NAMALWA (cell line): ENCODE measurements at regions not wholly inside any gene's neighbourhood (a gene's known extent, or its start where the extent isn't known, plus 50 kb on each side); places are given as distances from the start of the nearest gene placed in this dataset.
A peak's percentile ranks its signal among the peaks of the same experiment; 100 is the strongest.
"Not testable (repeated sequence)": the region's sequence is repeated elsewhere in the genome, so short reads cannot be mapped to it uniquely, and the experiment has no call there.

ENCODE experiments used
- DNase-seq: peaks from one replicate; pipeline ENCODE4 v3.0.0-alpha.2; 2015; ENCODE audit warnings: low spot score

GRCh38 chr15:62323353-62323890 lies 158.3 kb upstream of the C2CD4B start:
- no peak for DNase-seq

GRCh38 chr15:62324382-62324781 lies 159.3 kb upstream of the C2CD4B start:
- no peak for DNase-seq

GRCh38 chr15:62325597-62325996 lies 160.5 kb upstream of the C2CD4B start:
- no peak for DNase-seq

DNA sequence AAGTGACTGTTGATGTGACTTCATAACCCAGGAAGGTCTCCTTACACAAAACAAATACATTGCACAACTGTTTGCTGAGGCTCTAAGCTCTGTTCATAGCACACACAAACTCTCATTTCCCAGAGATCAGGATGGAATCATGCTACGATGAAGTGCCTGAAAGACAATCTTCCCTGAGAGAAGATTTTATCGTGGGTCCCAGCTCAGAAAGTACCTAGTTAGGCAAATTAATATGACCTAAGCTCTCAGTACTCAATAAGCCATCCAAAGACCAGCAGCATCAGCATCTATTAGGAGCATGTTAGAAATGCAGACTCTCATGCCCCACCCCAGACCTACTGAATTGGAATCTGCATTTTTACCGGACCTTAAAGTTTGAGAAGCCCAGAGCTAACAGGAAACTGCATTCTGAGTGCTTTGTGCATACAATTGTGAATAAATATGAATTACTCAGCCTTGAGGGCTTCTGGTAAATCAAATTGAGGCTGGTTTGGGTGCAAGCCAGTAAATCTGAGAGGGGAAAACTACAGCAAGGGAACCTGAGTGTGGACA lies 161.5 kb upstream of the C2CD4B start:
- no peak for DNase-seq

DNA sequence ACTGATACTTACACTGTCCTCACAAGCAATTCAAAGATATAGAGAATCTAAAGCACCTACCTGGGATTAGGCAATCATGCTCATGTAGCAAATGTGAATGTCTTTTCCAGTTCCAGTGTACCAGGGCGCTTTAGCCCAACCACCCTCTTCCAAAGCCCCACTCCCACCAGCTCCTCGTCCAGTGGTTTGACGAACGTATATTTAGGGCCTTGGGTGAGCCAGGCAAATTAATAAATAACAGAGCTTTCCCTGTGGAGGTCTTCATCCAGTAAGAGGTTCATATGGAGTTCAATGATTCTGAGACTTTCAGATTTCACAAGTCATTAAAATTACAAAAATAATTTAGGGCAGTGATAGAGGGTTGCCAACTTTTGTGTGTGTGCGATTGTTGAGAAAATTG lies 162.3 kb upstream of the C2CD4B start:
- no peak for DNase-seq

GRCh38 chr15:62332472-62332871 lies 167.4 kb upstream of the C2CD4B start:
- not testable (repeated sequence) for DNase-seq

GRCh38 chr15:62334536-62334935 lies 169.5 kb upstream of the C2CD4B start:
- DNase-seq = no peak

DNA sequence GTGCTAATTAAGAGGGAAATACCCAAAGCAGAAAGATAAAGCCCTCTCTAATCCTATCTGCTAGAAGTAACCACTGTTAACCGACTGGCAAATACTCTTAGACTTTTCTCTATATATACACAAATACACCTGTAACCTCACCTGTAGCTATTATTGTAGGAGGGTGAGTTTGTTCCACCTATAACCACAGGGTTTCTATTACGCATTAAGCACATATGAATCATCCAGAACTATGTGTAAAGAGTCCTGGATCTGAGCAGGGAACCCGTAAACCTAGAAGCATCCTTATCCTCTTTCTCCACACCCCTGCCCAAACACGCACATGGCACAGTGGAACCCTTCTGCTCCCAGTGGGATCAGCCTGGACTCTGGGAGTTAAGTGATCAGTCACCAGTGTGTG lies 172.8 kb upstream of the C2CD4B start:
- DNase-seq = no peak

GRCh38 chr15:62338497-62338896 lies 173.4 kb upstream of the C2CD4B start:
- DNase-seq = no peak

DNA sequence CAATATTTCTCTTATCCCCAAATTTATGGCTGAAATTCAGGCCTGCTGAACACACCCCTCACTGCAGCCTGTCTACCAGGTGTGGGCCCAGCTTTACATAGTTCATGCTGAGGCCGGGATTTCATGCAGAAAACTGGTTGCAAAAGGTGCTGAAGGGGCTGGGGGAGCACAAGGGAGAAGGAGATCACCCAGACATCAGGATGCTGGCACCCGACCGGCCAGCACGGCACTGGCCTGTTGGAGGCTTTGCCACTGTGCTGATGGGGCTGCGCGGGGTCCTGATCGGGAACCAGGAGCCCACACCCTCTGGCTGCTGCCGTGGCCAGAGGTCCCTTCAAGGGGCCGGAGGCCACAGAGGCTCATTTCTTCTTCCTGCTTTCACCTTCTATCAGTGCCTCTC lies 177.9 kb upstream of the C2CD4B start:
- DNase-seq = no peak

DNA sequence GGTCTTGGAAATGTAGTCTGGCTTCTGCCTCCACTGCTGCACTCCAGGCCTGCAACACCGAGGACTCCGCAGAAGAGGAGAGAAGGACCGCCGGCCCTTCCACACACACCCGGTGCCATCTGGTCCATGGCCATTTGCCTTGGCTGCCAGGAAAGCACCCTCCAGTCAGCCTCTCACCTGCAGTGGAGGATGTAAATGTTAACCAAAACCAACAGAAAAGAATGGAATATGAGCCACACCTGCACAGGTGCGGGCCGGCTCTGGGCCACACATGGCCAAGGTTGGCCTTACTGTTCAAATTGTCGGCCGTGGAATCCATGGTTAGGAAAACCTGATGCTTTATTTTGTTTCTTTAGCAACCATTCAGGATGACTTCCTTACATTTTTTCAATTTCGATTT lies 178.3 kb upstream of the C2CD4B start:
- no peak for DNase-seq

DNA sequence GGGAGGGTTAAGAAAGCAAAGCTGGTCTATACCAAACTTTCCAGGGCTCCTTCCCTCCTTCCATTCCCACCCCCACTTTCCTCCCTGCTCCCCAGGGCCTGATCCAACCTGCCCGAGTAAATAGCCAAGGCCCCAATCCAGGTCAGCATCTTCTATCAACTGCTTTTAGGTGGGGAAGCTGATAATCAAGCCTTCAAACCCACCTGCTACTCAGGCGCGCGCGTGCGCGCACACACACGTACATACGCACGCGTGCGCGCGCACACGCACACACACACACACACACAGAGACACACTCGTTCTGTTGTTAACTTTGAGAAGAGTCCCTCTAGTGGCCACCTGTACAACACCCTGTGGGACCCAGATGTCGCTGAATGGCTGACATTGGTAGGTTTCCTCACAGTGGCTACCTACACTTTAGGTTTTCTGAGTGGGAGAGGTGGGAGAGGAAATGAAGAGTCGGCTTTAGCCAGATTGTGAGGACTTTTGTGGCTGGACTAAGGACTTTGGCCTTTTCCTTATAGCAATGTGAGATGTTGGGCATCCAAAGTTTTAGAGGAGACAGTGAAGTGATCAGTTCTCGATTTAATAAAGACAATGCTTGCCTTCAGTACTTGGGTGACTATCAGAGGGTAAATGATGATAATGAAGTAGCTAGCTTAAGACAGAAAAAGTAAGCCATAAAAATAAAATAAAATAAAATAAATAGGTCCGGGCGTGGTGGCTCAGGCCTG lies 179.9 kb upstream of the C2CD4B start:
- DNase-seq = peak; percentile 94

DNA sequence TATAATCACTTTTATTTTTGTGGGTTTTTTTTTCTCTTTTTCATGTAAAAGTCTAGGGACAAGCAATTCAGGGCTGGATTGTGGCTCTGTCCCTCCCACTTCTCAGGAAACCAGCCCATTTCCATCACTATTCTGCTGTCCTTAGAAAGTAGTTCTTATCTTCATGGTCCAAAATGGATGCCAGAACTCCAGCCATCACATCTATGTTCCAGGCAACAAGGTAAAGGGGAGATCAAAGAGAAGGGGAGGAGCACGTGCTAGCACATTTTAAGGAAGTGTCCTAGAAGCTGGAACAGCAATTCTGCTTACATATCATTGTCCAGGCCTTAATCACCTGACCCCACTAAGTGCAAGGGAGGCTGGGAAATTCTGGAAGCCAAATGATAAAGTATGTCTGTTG lies 181.1 kb upstream of the C2CD4B start:
- DNase-seq = no peak

GRCh38 chr15:62348118-62348517 lies 183.0 kb upstream of the C2CD4B start:
- no peak for DNase-seq

DNA sequence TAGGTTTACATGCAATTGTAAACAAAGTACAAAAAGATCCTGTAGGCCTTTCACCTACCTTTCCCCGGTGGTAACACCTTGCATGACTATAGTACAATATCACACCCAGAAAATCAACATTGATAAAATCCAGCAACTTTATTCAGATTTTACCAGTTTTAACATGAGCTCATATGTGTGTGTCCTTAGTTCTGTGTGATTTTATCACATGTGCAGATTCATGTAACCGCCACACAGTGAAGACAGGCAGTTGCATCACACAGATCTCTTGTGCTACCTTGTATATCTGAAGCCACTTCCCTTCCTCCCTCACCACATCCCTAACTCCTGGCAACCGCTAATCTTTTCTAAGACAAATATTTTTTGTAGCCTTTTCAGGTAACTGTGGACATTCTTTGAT lies 183.5 kb upstream of the C2CD4B start:
- no peak for DNase-seq

DNA sequence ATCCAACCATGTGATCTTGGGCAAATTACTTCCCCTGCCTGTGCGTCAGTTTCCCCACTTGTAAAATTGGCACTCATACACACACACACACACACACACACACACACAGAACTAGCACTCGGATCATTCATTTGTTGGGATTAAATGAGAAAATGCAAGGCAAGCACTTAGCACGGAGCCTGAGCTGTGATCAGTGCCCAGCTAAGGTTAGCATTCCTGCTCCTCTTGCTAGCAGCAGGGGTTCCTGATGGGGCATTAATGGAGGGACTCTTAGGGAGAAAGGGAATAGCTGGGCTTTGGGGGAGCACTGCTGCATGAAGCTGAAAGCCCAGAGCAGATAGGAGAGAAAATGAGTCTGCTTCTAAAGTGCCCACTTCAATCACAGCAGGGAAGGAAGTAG lies 187.7 kb upstream of the C2CD4B start:
- no peak for DNase-seq

DNA sequence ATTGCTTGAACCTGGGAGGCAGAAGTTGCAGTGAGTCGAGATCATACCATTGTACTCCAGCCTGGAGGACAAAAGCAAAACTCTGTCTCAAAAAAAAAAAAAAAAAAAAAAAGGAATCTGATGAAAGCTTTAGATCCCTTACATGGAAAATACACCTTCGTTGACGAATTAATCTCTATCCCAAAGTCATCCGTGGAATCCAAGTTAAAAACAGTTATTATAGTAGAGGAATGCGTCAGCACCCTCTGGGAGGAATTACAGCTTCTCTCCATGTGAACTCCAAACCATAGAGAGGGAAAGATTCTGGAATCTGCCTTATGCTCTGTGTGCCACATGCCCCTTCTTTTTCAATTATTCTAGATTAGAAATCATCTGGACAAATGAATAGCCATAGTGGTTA lies 192.3 kb upstream of the C2CD4B start:
- DNase-seq = no peak

DNA sequence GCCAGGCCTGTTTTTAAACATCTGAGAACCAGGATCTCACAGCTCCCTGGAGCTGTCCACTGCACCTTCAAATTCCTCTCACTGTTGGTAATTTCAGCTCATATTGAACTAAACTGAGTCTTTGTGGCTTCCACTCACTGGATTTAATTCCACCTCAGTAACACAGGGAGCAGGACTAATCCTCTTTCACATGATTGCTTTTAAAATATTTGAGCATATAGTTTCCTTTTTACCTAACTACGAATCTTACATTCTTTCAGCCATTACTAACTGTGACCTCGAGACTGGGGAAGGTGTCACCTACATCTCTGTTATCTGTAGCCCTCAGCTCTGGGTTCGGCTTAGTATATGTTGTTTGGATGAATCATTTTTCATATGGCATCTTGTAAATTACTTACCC lies 194.3 kb upstream of the C2CD4B start:
- DNase-seq = no peak

- no peak for DNase-seq
Observed at GRCh38 chr15:62360332-62361097, 195.4 kb upstream of the C2CD4B start.

DNA sequence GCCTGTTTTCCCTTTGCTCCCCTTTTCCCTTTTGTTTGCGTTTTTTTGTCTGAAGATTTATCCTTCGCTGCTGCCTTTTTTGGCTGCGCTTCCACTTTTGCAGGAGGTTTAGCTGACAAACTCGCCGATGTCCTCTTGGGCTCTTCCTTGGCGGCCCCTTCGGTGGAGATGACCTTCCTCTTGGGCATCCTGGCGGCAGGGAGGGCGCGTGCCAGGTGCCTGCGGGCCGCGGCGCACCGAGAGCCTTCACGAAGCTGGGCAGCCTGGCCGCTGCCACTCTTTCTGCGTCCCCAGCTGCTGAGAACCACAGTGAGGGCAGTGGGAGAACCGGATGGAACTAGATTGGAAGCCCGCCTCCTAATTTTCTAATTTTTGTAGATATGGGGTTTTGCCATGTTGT lies 197.1 kb upstream of the C2CD4B start:
- no peak for DNase-seq

- DNase-seq = no peak
Observed at GRCh38 chr15:62362608-62363007, 197.5 kb upstream of the C2CD4B start.

- no peak for DNase-seq
Observed at GRCh38 chr15:62363913-62364312, 198.8 kb upstream of the C2CD4B start.

- no peak for DNase-seq
Observed at GRCh38 chr15:62365795-62366442, 200.8 kb upstream of the C2CD4B start.
